A673 (cell line): ENCODE measurements at regions not wholly inside any gene's neighbourhood (a gene's known extent, or its start where the extent isn't known, plus 50 kb on each side); places are given as distances from the start of the nearest gene placed in this dataset.

ENCODE experiments used
- CTCF ChIP-seq: fragments of 300-800, 200-600 bp; sonication (generic); conservative IDR thresholded peaks from 2 replicates; pipeline ENCODE4 v1.5.1; 2017; ENCODE audit warnings: low read depth, mild to moderate bottlenecking, antibody characterized with exemption, low read length, moderate library complexity, mixed read lengths
- EZH2 ChIP-seq: fragments of 200-600 bp; sonication (generic); IDR thresholded peaks from 2 replicates; pipeline ENCODE4 v1.6.1; 2017; ENCODE audit warnings: borderline replicate concordance, low read depth, mild to moderate bottlenecking, mixed read lengths, antibody characterized with exemption, low read length; ENCODE audit not compliant: poor library complexity, severe bottlenecking

GRCh38 chr17:79527306-79527705 lies 83.5 kb downstream of the RBFOX3 start:
- no peak for TF ChIP-seq CTCF
- TF ChIP-seq EZH2 = no peak
